ENCODE measurements at regions not wholly inside any gene's neighbourhood (a gene's known extent, or its start where the extent isn't known, plus 50 kb on each side); places are given as distances from the start of the nearest gene placed in this dataset.
"Not testable (repeated sequence)": the region's sequence is repeated elsewhere in the genome, so short reads cannot be mapped to it uniquely, and the experiment has no call there.

- 84 to 88% methylated on average over 3 of the region's 3 CpGs for WGBS, 2 experiments
- Histone ChIP-seq H3K27ac (ENCODE audit: insufficient read depth, low read depth, low read length, poor library complexity, severe bottlenecking) (no peak overlapping the region), H3K36me3 (ENCODE audit: control insufficient read depth, insufficient read depth, low read length) (no peaks in the 10 kb centered on the region), H3K9me3 (ENCODE audit: control insufficient read depth, low read length) (no peaks in the 10 kb centered on the region), H3K4me1 (ENCODE audit: control insufficient read depth, insufficient read depth, low read length) (no peaks in the 10 kb centered on the region), H3K27me3 (ENCODE audit: control insufficient read depth, insufficient read depth, low read length, poor library complexity, severe bottlenecking) (no peaks in the 10 kb centered on the region), H3K4me3 (ENCODE audit: insufficient read depth, low read depth, low read length) (no peak overlapping the region)
Observed at GRCh38 chr12:13425766-13426165, 229.2 kb downstream of the EMP1 start.

GRCh38 chr12:13422291-13422690 lies 225.8 kb downstream of the EMP1 start:
- Histone ChIP-seq H3K9me3 (ENCODE audit: control insufficient read depth, low read length) (no peaks in the 10 kb centered on the region), H3K4me1 (ENCODE audit: control insufficient read depth, insufficient read depth, low read length) (no peaks in the 10 kb centered on the region), H3K27me3 (ENCODE audit: control insufficient read depth, insufficient read depth, low read length, poor library complexity, severe bottlenecking) (no peaks in the 10 kb centered on the region), H3K4me3 (ENCODE audit: insufficient read depth, low read depth, low read length) (no peak overlapping the region), H3K36me3 (ENCODE audit: control insufficient read depth, insufficient read depth, low read length) (no peaks in the 10 kb centered on the region), H3K27ac (ENCODE audit: insufficient read depth, low read depth, low read length, poor library complexity, severe bottlenecking) (no peak overlapping the region)
- WGBS, 2 experiments = 100% methylated on average over 1 of the region's 2 CpGs

GRCh38 chr12:13417516-13417915 lies 221.0 kb downstream of the EMP1 start:
- Histone ChIP-seq H3K27me3 (ENCODE audit: control insufficient read depth, insufficient read depth, low read length, poor library complexity, severe bottlenecking) (no peaks in the 10 kb centered on the region), H3K36me3 (ENCODE audit: control insufficient read depth, insufficient read depth, low read length) (no peaks in the 10 kb centered on the region), H3K9me3 (ENCODE audit: control insufficient read depth, low read length) (no peaks in the 10 kb centered on the region), H3K4me3 (ENCODE audit: insufficient read depth, low read depth, low read length) (no peak overlapping the region), H3K4me1 (ENCODE audit: control insufficient read depth, insufficient read depth, low read length) (no peaks in the 10 kb centered on the region), H3K27ac (ENCODE audit: insufficient read depth, low read depth, low read length, poor library complexity, severe bottlenecking) (no peak overlapping the region)
- WGBS, 2 experiments = 100% methylated on average over 2 of the region's 2 CpGs

- H3K9me3 ChIP-seq (ENCODE audit: control insufficient read depth, low read length) = no peaks in the 10 kb centered on the region
- 100% methylated on average over 2 of the region's 2 CpGs for WGBS, 2 experiments
Observed at GRCh38 chr12:13411287-13411686, 214.8 kb downstream of the EMP1 start.

GRCh38 chr12:13405961-13406703 lies 209.6 kb downstream of the EMP1 start:
- Histone ChIP-seq H3K4me3 (ENCODE audit: insufficient read depth, low read depth, low read length) (no peak overlapping the region), H3K27ac (ENCODE audit: insufficient read depth, low read depth, low read length, poor library complexity, severe bottlenecking) (no peak overlapping the region), H3K36me3 (ENCODE audit: control insufficient read depth, insufficient read depth, low read length) (no peaks in the 10 kb centered on the region), H3K27me3 (ENCODE audit: control insufficient read depth, insufficient read depth, low read length, poor library complexity, severe bottlenecking) (no peaks in the 10 kb centered on the region), H3K4me1 (ENCODE audit: control insufficient read depth, insufficient read depth, low read length) (no peaks in the 10 kb centered on the region), H3K9me3 (ENCODE audit: control insufficient read depth, low read length) (no peaks in the 10 kb centered on the region)
- 93 to 94% methylated on average over 5 of the region's 5 CpGs for WGBS, 2 experiments

More at GRCh38 chr12:13411287-13411686, 214.8 kb downstream of the EMP1 start:
- no peaks in the 10 kb centered on the region for H3K4me1 ChIP-seq (ENCODE audit: control insufficient read depth, insufficient read depth, low read length)
- no peaks in the 10 kb centered on the region for H3K27me3 ChIP-seq (ENCODE audit: control insufficient read depth, insufficient read depth, low read length, poor library complexity, severe bottlenecking)
- no peak overlapping the region for H3K27ac ChIP-seq (ENCODE audit: insufficient read depth, low read depth, low read length, poor library complexity, severe bottlenecking)
- H3K36me3 ChIP-seq (ENCODE audit: control insufficient read depth, insufficient read depth, low read length) = no peaks in the 10 kb centered on the region
- H3K4me3 ChIP-seq (ENCODE audit: insufficient read depth, low read depth, low read length) = no peak overlapping the region

GRCh38 chr12:13404631-13405473 lies 208.3 kb downstream of the EMP1 start:
- Histone ChIP-seq H3K27ac (ENCODE audit: insufficient read depth, low read depth, low read length, poor library complexity, severe bottlenecking) (no peak overlapping the region), H3K9me3 (ENCODE audit: control insufficient read depth, low read length) (no peaks in the 10 kb centered on the region)
- 85% methylated on average over 13 of the region's 13 CpGs for WGBS, 2 experiments

GRCh38 chr12:13404111-13404628 lies 207.6 kb downstream of the EMP1 start:
- H3K36me3 ChIP-seq (ENCODE audit: control insufficient read depth, insufficient read depth, low read length) = no peaks in the 10 kb centered on the region
- H3K4me1 ChIP-seq (ENCODE audit: control insufficient read depth, insufficient read depth, low read length) = no peaks in the 10 kb centered on the region
- no peak overlapping the region for H3K4me3 ChIP-seq (ENCODE audit: insufficient read depth, low read depth, low read length)
- no peaks in the 10 kb centered on the region for H3K27me3 ChIP-seq (ENCODE audit: control insufficient read depth, insufficient read depth, low read length, poor library complexity, severe bottlenecking)
- no peaks in the 10 kb centered on the region for H3K9me3 ChIP-seq (ENCODE audit: control insufficient read depth, low read length)
- no peak overlapping the region for H3K27ac ChIP-seq (ENCODE audit: insufficient read depth, low read depth, low read length, poor library complexity, severe bottlenecking)
- WGBS, 2 experiments = 89 to 91% methylated on average over 6 of the region's 6 CpGs

More at GRCh38 chr12:13404631-13405473, 208.3 kb downstream of the EMP1 start:
- no peaks in the 10 kb centered on the region for H3K4me1 ChIP-seq (ENCODE audit: control insufficient read depth, insufficient read depth, low read length)
- no peaks in the 10 kb centered on the region for H3K27me3 ChIP-seq (ENCODE audit: control insufficient read depth, insufficient read depth, low read length, poor library complexity, severe bottlenecking)
- H3K36me3 ChIP-seq (ENCODE audit: control insufficient read depth, insufficient read depth, low read length) = no peaks in the 10 kb centered on the region
- no peak overlapping the region for H3K4me3 ChIP-seq (ENCODE audit: insufficient read depth, low read depth, low read length)

- 100% methylated on average over 1 of the region's 2 CpGs for WGBS, 2 experiments
- not testable (repeated sequence) for H3K9me3 ChIP-seq (ENCODE audit: control insufficient read depth, low read length); H3K27me3 ChIP-seq (ENCODE audit: control insufficient read depth, insufficient read depth, low read length, poor library complexity, severe bottlenecking); H3K27ac ChIP-seq (ENCODE audit: insufficient read depth, low read depth, low read length, poor library complexity, severe bottlenecking); H3K4me3 ChIP-seq (ENCODE audit: insufficient read depth, low read depth, low read length); H3K36me3 ChIP-seq (ENCODE audit: control insufficient read depth, insufficient read depth, low read length); H3K4me1 ChIP-seq (ENCODE audit: control insufficient read depth, insufficient read depth, low read length)
Observed at GRCh38 chr12:13391375-13391774, 194.8 kb downstream of the EMP1 start.

GRCh38 chr12:13390918-13391317 lies 194.4 kb downstream of the EMP1 start:
- WGBS, 2 experiments = 83 to 89% methylated on average over 6 to 7 of the region's 7 CpGs
- H3K9me3 ChIP-seq (ENCODE audit: control insufficient read depth, low read length) = no peaks in the 10 kb centered on the region
- no peaks in the 10 kb centered on the region for H3K27me3 ChIP-seq (ENCODE audit: control insufficient read depth, insufficient read depth, low read length, poor library complexity, severe bottlenecking)
- H3K36me3 ChIP-seq (ENCODE audit: control insufficient read depth, insufficient read depth, low read length) = no peaks in the 10 kb centered on the region
- peaks cover 5% of the 10 kb centered on the region for H3K4me1 ChIP-seq (ENCODE audit: control insufficient read depth, insufficient read depth, low read length)
- H3K4me3 ChIP-seq (ENCODE audit: insufficient read depth, low read depth, low read length) = no peak overlapping the region
- no peak overlapping the region for H3K27ac ChIP-seq (ENCODE audit: insufficient read depth, low read depth, low read length, poor library complexity, severe bottlenecking)

GRCh38 chr12:13390381-13390861 lies 193.9 kb downstream of the EMP1 start:
- Histone ChIP-seq H3K27ac (ENCODE audit: insufficient read depth, low read depth, low read length, poor library complexity, severe bottlenecking) (no peak overlapping the region), H3K9me3 (ENCODE audit: control insufficient read depth, low read length) (no peaks in the 10 kb centered on the region), H3K27me3 (ENCODE audit: control insufficient read depth, insufficient read depth, low read length, poor library complexity, severe bottlenecking) (no peaks in the 10 kb centered on the region), H3K4me3 (ENCODE audit: insufficient read depth, low read depth, low read length) (no peak overlapping the region), H3K36me3 (ENCODE audit: control insufficient read depth, insufficient read depth, low read length) (no peaks in the 10 kb centered on the region), H3K4me1 (ENCODE audit: control insufficient read depth, insufficient read depth, low read length) (peaks cover 5% of the 10 kb centered on the region)
- 91 to 94% methylated on average over 9 to 10 of the region's 10 CpGs for WGBS, 2 experiments
